ENCODE measurements at regions not wholly inside any gene's neighbourhood (a gene's known extent, or its start where the extent isn't known, plus 50 kb on each side); places are given as distances from the start of the nearest gene placed in this dataset.

- TF ChIP-seq CTCF (IDR thresholded peaks at IDR 0.05; ENCODE audit: low read depth, low read length) (no peak), EZH2phosphoT487 (IDR thresholded peaks at IDR 0.05; ENCODE audit: low read depth) (no peak)
Measured at GRCh38 chr15:61720197-61720704, 340.0 kb downstream of the VPS13C start.

Measured in OCI-LY3 (cell line).